SHP77 treated with DMSO at 0.1 percent for 48 hours (cell line): ENCODE measurements at regions not wholly inside any gene's neighbourhood (a gene's known extent, or its start where the extent isn't known, plus 50 kb on each side); places are given as distances from the start of the nearest gene placed in this dataset.

Experiments
- DNase-seq: peaks from one replicate; lab custom pipeline; 2025; lab: John Stamatoyannopoulos, UW

GRCh38 chr14:51396222-51396815 is 156.3 kb downstream of the TMX1 start:
- DNase-seq = no peak

DNA sequence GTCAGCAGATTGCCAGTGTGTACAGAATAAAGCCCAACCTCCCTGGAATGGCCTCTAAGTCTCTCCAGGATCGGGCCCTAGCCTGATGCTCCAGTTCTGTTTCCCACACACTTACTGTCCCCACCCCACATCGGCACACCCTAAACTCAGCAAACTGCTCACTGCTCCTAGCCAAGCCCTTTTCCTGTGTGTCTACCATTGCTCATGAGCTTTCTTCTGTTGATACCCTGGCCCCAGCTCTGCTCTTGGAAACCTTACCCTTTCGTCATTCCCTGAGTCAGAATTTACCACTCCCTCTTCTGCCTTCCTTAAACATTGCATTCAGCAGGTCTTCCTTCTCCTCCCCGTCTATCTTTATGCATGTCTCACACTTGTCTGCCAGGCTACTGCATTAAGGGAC is 158.9 kb downstream of the TMX1 start:
- no peak for DNase-seq

- no peak for DNase-seq
Measured at GRCh38 chr14:51400139-51400538, 160.1 kb downstream of the TMX1 start.

DNA sequence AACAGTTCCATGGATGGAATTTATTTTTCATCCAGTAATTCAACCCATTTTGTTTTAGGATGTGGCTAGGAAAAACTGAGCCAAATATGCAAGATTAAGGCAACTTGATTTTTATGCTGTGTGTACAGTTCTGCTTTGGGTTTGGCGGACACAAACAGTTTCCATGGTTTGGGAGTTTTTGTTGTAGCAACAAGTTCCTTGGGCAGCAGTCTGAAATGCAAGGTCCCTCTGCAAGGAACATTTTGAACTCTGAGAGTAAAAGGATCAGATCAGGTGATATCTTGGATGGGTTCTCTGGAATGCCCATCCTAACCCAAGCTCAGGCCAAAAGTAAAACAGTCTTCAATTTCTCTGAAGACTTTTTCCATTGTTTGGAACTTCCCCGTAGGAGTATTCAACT is 161.2 kb downstream of the TMX1 start:
- DNase-seq = no peak

- no peak for DNase-seq
Measured at GRCh38 chr14:51401756-51402155, 161.7 kb downstream of the TMX1 start.

GRCh38 chr14:51410897-51411296 is 170.8 kb downstream of the TMX1 start:
- DNase-seq = no peak

- DNase-seq = no peak
Measured at GRCh38 chr14:51419685-51420084, 179.6 kb downstream of the TMX1 start.

DNA sequence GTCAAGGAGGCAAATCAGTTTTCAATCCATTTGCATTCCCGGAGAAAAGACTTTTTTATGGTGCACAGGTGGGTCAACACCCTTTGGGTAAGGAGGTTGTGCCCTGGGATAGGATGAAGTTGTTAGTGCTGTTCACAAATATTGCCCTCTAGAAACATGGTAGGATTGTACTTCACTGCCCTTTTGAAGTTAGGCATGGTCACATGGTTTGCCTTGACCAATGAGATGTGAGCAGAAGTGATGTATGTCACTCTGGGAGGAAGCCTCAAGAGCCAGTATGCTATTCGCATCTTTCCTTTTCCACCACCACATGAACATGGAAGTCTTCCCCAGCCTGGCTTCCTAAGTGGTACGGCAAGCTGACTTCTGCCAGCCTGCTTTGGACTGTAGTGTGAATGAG is 182.7 kb downstream of the TMX1 start:
- no peak for DNase-seq

GRCh38 chr14:51424041-51424440 is 184.0 kb downstream of the TMX1 start:
- no peak for DNase-seq

DNA sequence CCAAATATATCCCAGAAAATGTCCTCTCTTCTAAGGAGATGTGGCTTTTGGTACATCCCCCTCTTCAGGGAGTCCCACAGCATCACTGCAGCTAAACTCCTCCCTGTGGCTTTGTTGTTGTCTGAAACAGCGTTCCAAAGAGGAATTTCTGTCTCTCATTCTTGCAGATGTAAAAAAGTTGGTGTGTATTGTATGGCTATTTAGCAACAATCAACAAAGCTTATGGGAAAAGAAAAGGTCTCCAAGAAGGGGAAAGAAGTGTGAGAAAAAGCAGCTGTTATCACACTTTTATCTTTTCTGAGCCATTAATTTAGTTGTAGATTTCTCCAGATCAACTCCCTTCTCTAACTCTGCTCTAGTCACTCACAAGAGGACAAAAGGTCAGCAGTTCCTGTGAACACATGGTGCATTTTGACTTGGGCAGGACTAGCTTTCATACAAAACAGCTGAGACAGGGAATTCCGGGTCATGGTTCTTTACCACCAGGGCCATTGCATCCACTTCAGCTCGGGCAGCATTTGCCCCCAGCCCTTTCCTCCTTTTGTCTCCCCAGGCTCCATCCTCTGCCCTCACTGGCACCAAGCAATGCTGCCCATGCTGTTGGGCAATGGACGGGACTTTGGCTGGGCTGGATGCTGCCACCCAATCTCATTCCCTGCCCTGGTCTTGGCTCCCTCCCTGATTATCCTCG is 184.7 kb downstream of the TMX1 start:
- DNase-seq = no peak

- no peak for DNase-seq
Measured at GRCh38 chr14:51428981-51429380, 188.9 kb downstream of the TMX1 start.

DNA sequence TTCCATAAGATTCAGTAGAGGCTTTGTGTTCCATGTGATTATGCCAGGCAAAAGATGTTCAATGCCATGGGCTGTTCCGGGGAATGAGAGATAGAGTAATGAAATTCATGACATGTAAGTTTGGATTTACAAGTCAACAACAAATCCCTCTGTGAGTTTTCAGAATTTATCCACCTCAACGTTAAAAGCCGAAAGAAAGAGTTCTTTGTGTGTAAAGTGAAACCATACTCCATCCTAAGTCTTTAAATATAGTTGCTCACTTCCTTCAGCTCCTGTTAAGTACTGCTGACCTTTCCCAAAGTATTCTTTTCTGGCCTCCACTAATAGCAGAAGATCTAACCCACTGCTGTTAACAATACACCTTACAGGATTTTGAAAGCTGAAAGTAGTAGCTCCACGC is 190.0 kb downstream of the TMX1 start:
- no peak for DNase-seq

DNA sequence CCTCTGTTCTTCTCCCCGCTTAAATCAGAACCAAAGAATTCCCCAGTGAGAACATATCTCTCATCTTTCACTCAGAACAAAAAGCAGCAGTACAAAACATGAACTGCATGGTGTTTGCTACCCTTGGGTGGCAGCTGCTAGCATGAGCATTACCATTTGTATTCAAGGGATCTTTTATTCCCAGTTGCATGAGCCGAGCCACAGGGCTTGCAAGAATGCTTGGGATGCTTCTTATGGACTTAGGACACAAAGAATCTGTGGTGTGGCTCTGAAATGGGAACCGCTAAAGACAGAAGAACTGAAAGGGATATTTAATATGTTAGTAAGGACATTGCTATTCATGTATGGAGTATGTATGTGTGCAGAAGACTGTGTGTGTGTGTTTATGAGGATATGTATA is 190.6 kb downstream of the TMX1 start:
- no peak for DNase-seq

DNA sequence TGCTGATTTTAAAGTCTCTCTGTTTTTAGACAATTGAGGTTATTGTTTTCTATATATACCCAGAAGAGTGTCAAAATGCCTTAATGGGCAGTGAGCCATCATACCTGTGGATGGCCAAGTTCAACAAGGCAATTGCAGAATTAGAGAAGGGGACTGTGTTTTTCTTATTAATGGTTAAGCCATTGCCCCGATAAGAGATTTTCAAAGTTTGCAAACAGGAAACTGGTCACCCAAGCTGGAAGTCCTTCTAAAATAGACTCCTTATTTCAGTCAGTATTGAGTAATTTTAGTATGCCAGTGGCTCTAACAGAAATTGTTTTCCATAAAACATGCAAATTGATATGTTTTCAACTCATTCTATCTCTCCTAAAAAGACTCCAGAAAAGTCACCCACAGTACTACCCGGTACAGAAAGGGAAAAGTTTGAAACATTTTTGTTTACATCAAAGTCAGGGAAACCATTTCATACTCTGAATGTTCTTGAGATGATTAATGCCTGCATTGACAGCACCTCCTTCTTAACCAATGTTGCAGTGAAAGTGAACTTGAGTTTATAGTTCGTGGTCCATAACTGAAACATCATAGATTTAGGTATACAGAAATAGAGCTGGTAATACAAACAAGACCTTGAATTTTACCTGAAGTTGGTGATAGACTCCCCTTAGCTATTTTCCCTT is 191.1 kb downstream of the TMX1 start:
- no peak for DNase-seq

DNA sequence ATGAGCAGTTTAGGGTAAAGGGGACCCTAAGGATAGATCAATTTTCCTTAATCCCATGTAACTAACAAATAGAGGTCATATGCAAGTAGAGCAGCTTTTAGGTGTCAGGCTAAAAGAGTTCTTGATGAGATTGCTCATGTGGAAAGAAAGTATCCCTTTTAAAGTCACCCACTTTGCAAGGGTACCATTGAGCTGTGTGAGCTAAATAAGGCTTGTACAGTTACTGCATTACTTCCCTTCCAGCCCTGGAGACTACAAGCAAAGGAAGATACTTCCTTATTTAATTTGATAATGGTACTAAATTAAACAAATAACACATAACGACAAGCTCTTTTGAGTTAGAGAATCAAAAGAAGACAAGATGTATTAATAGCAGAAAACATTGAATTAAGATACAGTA is 191.7 kb downstream of the TMX1 start:
- no peak for DNase-seq

- no peak for DNase-seq
Measured at GRCh38 chr14:51432302-51432948, 192.4 kb downstream of the TMX1 start.

DNA sequence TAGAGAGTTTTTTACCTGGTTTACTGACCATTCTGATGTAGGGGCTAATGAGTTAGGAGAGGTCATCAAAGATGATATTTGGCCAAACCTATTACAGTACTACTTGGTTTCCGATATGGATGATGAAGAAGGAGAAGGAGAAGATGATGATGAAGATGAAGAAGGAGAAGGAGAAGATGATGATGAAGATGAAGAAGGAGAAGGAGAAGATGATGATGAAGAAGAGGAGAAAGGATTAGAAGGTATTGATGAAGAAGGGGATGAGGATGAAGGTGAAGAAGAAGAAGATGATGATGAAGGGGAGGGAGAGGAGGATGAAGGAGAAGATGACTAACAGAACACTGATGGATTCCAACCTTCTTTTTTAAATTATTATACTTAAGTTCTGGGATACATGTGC is 196.6 kb downstream of the TMX1 start:
- no peak for DNase-seq

GRCh38 chr14:51439896-51440295 is 199.8 kb downstream of the TMX1 start:
- DNase-seq = no peak

DNA sequence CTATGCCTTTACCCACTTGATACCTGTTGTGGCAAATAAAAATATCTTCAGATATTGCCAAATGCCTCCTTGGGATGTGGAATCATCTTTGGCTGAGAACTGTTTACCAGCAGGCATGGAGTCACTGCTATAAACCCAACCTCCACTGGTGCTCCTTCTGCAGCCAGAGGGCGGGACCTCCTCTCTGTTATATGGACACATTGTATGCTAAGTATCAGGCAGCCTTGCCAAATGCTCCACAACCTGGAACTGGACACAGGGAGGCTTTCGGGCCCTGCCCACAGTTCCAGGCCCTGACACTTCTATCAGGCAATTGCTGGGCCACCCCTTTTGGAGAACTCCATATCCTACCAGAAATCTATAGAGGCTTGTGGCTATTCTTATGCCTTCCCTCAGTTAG is 201.0 kb downstream of the TMX1 start:
- DNase-seq = no peak

DNA sequence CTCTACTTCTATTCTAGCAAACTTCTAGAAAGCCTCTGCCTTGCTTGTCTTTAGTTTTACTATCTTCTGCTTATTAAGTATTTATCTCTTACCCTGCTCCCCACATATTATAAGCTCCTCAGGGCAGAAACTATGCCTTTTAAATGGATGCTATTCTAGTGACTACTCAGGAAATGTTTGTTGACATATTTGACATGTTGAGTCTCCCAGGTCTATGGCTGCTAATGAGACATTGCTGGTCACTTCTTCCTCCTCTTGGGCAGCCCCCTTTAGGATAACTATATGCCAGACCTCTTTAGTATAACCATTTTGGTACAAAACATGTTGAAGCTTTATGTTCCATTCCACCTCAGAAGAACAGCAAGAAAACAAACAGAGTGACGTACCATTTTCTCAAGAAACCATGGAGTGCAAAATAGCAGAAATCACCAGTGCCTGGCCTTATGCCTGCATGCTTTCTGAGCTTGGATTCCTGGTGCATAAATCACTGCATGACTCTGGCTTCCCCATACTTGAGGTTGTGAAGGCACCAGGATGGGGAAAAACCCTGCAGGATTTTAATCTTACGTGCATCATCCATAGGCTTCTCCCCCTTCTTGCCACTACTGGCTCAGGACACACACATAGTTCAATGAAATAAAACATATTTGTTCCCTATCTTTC is 202.6 kb downstream of the TMX1 start:
- no peak for DNase-seq

GRCh38 chr14:51443195-51444018 is 203.4 kb downstream of the TMX1 start:
- no peak for DNase-seq
